Peyer's patch (tissue), 4 donors: ENCODE measurements at regions not wholly inside any gene's neighbourhood (a gene's known extent, or its start where the extent isn't known, plus 50 kb on each side); places are given as distances from the start of the nearest gene placed in this dataset.

Experiments
- DNase-seq, 3 donors: peaks; one replicate each; pipeline ENCODE4 v3.0.0-alpha.2; 2017 to 2019
- H3K27ac ChIP-seq, 4 donors: fragments of 200-600 bp; sonication (generic); one replicate each; pipeline ENCODE4 v1.5.1; 2016 to 2019
- H3K27me3 ChIP-seq, 2 donors: fragments of 200-600 bp; sonication (generic); one replicate each; pipeline ENCODE4 v1.5.1; 2019
- H3K36me3 ChIP-seq, 3 donors: fragments of 200-600 bp; sonication (generic); one replicate each; pipeline ENCODE4 v1.5.1; 2016 to 2019
- H3K4me1 ChIP-seq, 4 donors: fragments of 200-600 bp; sonication (generic); one replicate each; pipeline ENCODE4 v1.5.1; 2016 to 2019
- H3K4me3 ChIP-seq, 4 donors: fragments of 200-600 bp; sonication (generic); 1 replicate in 3 of 4; 2 replicates in 1 of 4; pipeline ENCODE4 v1.5.1; 2016 to 2019; ENCODE audit warnings: mild to moderate bottlenecking in 1 of 4
- H3K9me3 ChIP-seq, 4 donors: fragments of 200-600 bp; sonication (generic); one replicate each; pipeline ENCODE4 v1.5.1; 2016 to 2019; ENCODE audit warnings: mild to moderate bottlenecking in 1 of 4
- POLR2A ChIP-seq, 2 donors: fragments of 450-650 bp; IDR thresholded peaks; one replicate each; pipeline ENCODE4 v1.5.1; 2017; ENCODE audit warnings: antibody characterized with exemption in 2 of 2, mild to moderate bottlenecking in 2 of 2, moderate library complexity in 2 of 2
- TF ChIP-seq, protein P1 (sequence below), 6 experiments: fragments of 450-650 bp in 4 of 6; fragments of 200-600 bp in 2 of 6; sonication (generic) in 1 of 6; IDR thresholded peaks; one replicate each; pipeline ENCODE4 v1.5.1; 2017 to 2019; ENCODE audit warnings: antibody characterized with exemption in 6 of 6, mild to moderate bottlenecking in 3 of 6, moderate library complexity in 1 of 6

DNA sequence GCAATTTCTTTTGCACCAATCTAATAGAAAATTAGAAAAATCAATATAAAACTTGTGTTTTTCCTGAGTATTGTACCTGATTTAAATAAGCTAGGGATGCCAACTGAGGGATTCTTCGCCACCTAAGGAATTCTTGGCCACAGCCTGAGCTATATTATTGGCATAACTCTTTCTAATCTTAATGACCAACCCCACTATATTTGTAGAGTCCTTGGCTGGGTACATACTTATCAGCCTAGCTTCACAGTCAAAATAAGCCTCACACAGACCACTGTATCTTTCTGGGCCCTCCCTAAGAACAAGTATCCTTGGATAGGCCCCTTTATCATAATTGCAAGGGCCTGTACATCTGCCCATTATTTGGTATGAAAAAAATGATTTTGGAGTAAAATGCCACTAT is 247.1 kb downstream of the DUSP6 start:
- Histone ChIP-seq H3K36me3 (no peaks in the 10 kb centered on the region), H3K27ac (no peak overlapping the region), H3K4me3 (no peak overlapping the region), H3K9me3 (no peaks in the 10 kb centered on the region), H3K27me3 (no peaks in the 10 kb centered on the region), H3K4me1 (no peaks in the 10 kb centered on the region)
- no peak for TF ChIP-seq POLR2A (IDR thresholded peaks at IDR 0.05)
- TF ChIP-seq, protein P1, sequence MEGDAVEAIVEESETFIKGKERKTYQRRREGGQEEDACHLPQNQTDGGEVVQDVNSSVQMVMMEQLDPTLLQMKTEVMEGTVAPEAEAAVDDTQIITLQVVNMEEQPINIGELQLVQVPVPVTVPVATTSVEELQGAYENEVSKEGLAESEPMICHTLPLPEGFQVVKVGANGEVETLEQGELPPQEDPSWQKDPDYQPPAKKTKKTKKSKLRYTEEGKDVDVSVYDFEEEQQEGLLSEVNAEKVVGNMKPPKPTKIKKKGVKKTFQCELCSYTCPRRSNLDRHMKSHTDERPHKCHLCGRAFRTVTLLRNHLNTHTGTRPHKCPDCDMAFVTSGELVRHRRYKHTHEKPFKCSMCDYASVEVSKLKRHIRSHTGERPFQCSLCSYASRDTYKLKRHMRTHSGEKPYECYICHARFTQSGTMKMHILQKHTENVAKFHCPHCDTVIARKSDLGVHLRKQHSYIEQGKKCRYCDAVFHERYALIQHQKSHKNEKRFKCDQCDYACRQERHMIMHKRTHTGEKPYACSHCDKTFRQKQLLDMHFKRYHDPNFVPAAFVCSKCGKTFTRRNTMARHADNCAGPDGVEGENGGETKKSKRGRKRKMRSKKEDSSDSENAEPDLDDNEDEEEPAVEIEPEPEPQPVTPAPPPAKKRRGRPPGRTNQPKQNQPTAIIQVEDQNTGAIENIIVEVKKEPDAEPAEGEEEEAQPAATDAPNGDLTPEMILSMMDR (IDR thresholded peaks at IDR 0.05) = no peak
- DNase-seq = no peak

DNA sequence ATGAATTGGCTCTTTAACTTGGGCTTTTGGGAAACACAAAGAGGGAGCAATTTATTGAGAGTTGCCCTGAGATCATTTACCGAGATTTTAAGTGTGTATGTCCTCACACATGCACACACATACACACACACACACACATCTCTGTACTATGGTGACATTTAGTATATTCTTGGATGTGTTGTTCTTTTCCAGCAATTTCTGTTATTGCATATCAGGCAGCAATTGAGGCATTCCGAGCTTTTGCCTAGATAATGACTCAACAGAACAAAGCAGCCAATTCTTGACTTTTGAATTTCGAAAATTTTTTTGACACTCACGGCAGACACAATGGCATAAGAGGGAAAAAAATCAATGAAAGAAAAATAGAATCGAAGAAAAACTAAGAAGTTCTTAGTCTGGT is 248.5 kb downstream of the DUSP6 start:
- H3K27me3 ChIP-seq = no peaks in the 10 kb centered on the region
- TF ChIP-seq POLR2A (IDR thresholded peaks at IDR 0.05) = no peak
- TF ChIP-seq, protein P1 (IDR thresholded peaks at IDR 0.05) = no peak
- no peaks in the 10 kb centered on the region for H3K4me1 ChIP-seq
- H3K4me3 ChIP-seq = no peak overlapping the region
- H3K9me3 ChIP-seq = no peaks in the 10 kb centered on the region
- no peaks in the 10 kb centered on the region for H3K36me3 ChIP-seq
- no peak overlapping the region for H3K27ac ChIP-seq
- DNase-seq = no peak

DNA sequence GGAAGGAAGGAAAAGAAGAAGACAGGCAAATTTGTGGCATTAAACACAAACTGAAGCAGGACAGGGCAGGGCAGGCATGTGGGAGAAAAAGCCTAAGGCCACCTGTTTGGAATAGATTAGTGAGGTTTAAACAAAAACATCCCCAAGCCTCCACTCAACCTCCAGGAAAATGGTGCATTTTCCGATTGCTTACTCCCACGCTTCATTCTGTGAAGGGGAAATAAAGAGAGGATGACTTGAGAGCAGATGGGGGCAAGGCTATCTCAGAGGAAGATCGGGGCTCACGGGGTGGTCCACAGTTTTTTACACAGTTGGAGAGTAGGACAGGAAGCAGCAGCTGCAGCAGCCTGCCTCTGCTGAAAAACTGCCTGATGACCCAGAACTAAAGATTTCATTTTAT is 250.9 kb downstream of the DUSP6 start:
- H3K27ac ChIP-seq = no peak overlapping the region
- no peaks in the 10 kb centered on the region for H3K27me3 ChIP-seq
- no peak overlapping the region for H3K4me3 ChIP-seq
- H3K9me3 ChIP-seq = no peaks in the 10 kb centered on the region
- H3K4me1 ChIP-seq = no peaks in the 10 kb centered on the region
- H3K36me3 ChIP-seq = no peaks in the 10 kb centered on the region
- TF ChIP-seq, protein P1 (IDR thresholded peaks at IDR 0.05) = no peak
- no peak for TF ChIP-seq POLR2A (IDR thresholded peaks at IDR 0.05)
- DNase-seq = no peak

DNA sequence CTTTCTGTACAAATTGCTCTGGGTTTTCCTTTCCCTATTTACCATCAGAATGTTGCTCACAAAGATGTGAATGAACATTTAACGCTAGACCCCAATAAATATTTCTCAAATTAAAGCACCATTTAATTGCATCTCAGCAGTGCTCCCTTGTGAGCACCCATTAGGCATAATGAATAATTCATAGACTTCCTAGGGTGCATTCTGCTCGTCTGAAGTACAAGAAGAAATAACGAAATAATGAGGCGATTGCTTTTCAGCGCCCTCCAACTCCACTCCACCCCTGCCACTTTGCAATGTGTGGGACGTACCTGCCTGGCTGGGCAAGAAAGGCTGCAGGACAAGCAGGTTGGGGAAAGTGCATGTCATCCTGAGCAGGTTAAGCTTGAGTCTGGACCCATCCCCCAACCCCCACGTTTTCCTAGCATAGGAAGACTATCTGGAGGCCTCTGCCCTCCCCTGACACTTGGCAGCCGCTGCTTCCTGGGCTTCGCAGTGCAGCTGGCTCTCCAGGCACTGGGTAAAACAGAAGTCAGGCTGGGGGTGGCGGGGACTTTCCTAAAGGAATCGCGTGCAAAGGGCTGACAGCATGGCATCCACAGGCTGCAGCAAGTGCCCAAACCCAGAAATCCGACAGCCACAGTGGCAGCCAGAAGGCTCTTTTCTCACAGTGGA is 253.7 kb downstream of the DUSP6 start:
- no peak for TF ChIP-seq POLR2A (IDR thresholded peaks at IDR 0.05)
- TF ChIP-seq, protein P1 (IDR thresholded peaks at IDR 0.05) = no peak
- Histone ChIP-seq H3K36me3 (no peaks in the 10 kb centered on the region), H3K27me3 (no peaks in the 10 kb centered on the region), H3K9me3 (no peaks in the 10 kb centered on the region), H3K4me1 (no peaks in the 10 kb centered on the region), H3K4me3 (no peak overlapping the region), H3K27ac (no peak overlapping the region)
- DNase-seq = no peak

DNA sequence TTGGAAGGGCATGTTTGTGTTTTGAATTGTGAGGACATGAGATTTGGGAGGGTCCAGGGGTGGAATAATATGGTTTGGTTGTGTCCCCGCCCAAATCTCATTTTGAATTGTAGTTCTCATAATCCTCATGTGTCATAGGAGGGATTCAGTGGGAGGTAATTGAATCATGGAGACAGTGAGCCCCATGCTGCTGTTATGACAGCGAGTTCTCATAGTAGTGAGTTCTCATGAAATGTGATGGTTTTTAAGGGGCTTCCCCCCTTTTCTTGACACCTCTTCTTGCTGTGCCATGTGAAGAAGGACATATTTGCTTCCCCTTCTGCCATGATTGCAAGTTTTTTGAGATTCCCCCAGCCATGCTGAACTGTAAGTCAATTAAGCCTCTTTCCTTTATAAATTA is 260.0 kb downstream of the DUSP6 start:
- TF ChIP-seq, protein P1 (IDR thresholded peaks at IDR 0.05) = no peak
- TF ChIP-seq POLR2A (IDR thresholded peaks at IDR 0.05) = no peak
- Histone ChIP-seq H3K4me3 (no peak overlapping the region), H3K36me3 (no peaks in the 10 kb centered on the region), H3K4me1 (no peaks in the 10 kb centered on the region), H3K9me3 (peaks cover 0 to 10% (median 4%) of the 10 kb centered on the region in 4 donors), H3K27me3 (no peaks in the 10 kb centered on the region), H3K27ac (no peak overlapping the region)
- no peak for DNase-seq
